ENCODE measurements at regions not wholly inside any gene's neighbourhood (a gene's known extent, or its start where the extent isn't known, plus 50 kb on each side); places are given as distances from the start of the nearest gene placed in this dataset.
"Not testable (repeated sequence)": the region's sequence is repeated elsewhere in the genome, so short reads cannot be mapped to it uniquely, and the experiment has no call there.

GRCh38 chr15:20267996-20268395 is 273.6 kb downstream of the GOLGA6L6 start:
- not testable (repeated sequence) for DNase-seq (ENCODE audit: low read depth, low spot score)

GRCh38 chr15:20267051-20267730 is 274.4 kb downstream of the GOLGA6L6 start:
- not testable (repeated sequence) for DNase-seq (ENCODE audit: low read depth, low spot score)

- not testable (repeated sequence) for DNase-seq (ENCODE audit: low read depth, low spot score)
Observed at GRCh38 chr15:20265710-20266109, 275.9 kb downstream of the GOLGA6L6 start.

- DNase-seq (ENCODE audit: low read depth, low spot score), result not testable (repeated sequence)
Observed at GRCh38 chr15:20261321-20262280, 280.0 kb downstream of the GOLGA6L6 start.

- not testable (repeated sequence) for DNase-seq (ENCODE audit: low read depth, low spot score)
Observed at GRCh38 chr15:20260650-20261049, 280.9 kb downstream of the GOLGA6L6 start.

GRCh38 chr15:20259559-20260190 is 281.9 kb downstream of the GOLGA6L6 start:
- DNase-seq (ENCODE audit: low read depth, low spot score), result not testable (repeated sequence)

GRCh38 chr15:20256394-20256793 is 285.2 kb downstream of the GOLGA6L6 start:
- not testable (repeated sequence) for DNase-seq (ENCODE audit: low read depth, low spot score)

- not testable (repeated sequence) for DNase-seq (ENCODE audit: low read depth, low spot score)
Observed at GRCh38 chr15:20255641-20256040, 286.0 kb downstream of the GOLGA6L6 start.

- DNase-seq (ENCODE audit: low read depth, low spot score), result not testable (repeated sequence)
Observed at GRCh38 chr15:20253047-20253615, 288.5 kb downstream of the GOLGA6L6 start.

- not testable (repeated sequence) for DNase-seq (ENCODE audit: low read depth, low spot score)
Observed at GRCh38 chr15:20252040-20252439, 289.6 kb downstream of the GOLGA6L6 start.

- not testable (repeated sequence) for DNase-seq (ENCODE audit: low read depth, low spot score)
Observed at GRCh38 chr15:20251214-20252005, 290.2 kb downstream of the GOLGA6L6 start.

- not testable (repeated sequence) for DNase-seq (ENCODE audit: low read depth, low spot score)
Observed at GRCh38 chr15:20250206-20250605, 291.4 kb downstream of the GOLGA6L6 start.

- DNase-seq (ENCODE audit: low read depth, low spot score), result not testable (repeated sequence)
Observed at GRCh38 chr15:20249677-20249970, 292.0 kb downstream of the GOLGA6L6 start.

GRCh38 chr15:20248434-20248833 is 293.2 kb downstream of the GOLGA6L6 start:
- not testable (repeated sequence) for DNase-seq (ENCODE audit: low read depth, low spot score)

- not testable (repeated sequence) for DNase-seq (ENCODE audit: low read depth, low spot score)
Observed at GRCh38 chr15:20247137-20247536, 294.5 kb downstream of the GOLGA6L6 start.

GRCh38 chr15:20246624-20247023 is 295.0 kb downstream of the GOLGA6L6 start:
- not testable (repeated sequence) for DNase-seq (ENCODE audit: low read depth, low spot score)

GRCh38 chr15:20245856-20246255 is 295.7 kb downstream of the GOLGA6L6 start:
- DNase-seq (ENCODE audit: low read depth, low spot score), result not testable (repeated sequence)

GRCh38 chr15:20244792-20245191 is 296.8 kb downstream of the GOLGA6L6 start:
- not testable (repeated sequence) for DNase-seq (ENCODE audit: low read depth, low spot score)

- DNase-seq (ENCODE audit: low read depth, low spot score), result not testable (repeated sequence)
Observed at GRCh38 chr15:20243486-20244240, 297.9 kb downstream of the GOLGA6L6 start.

- DNase-seq (ENCODE audit: low read depth, low spot score), result not testable (repeated sequence)
Observed at GRCh38 chr15:20240366-20240917, 301.2 kb downstream of the GOLGA6L6 start.
